ENCODE measurements at regions not wholly inside any gene's neighbourhood (a gene's known extent, or its start where the extent isn't known, plus 50 kb on each side); places are given as distances from the start of the nearest gene placed in this dataset.
"Not testable (repeated sequence)": the region's sequence is repeated elsewhere in the genome, so short reads cannot be mapped to it uniquely, and the experiment has no call there.

DNA sequence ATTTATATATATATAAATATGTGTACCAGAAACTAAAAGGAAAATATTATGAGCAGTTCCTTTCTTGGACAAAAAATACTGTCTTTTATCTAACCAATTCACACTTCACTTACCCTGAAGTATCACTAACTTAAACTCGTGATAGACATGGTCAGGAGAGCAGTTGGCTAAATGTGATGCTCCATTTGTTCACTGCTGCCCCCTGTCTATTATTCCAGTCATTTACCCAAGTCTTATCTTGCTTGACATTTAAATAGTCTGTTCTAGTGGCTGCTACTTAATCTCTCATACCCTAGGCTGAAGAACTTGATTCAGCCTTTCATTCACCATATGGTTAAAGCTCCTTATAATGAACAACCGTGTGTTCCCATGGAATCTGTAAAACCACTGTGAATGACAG, 789.6 kb upstream of the EYS start:
- no peak for ATAC-seq (ENCODE audit: low FRiP score)
- no peak for TF ChIP-seq CTCF (IDR thresholded peaks at IDR 0.05)
- no peak for DNase-seq (ENCODE audit: low spot score)

DNA sequence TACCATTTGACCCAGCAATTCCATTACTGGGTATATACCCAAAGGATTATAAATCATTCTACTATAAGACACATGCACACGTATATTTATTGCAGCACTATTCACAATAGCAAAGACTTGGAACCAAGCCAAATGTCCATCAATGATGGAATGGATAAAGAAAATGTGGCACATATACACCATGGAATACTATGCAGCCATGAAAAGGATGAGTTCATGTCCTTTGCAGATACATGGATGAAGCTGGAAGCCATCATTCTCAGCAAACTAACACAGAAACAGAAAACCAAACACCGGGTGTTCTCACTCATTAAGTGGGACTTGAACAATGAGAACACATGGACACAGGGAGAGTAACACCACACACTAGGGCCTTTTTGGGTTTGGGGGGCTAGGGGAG, 787.6 kb upstream of the EYS start:
- not testable (repeated sequence) for DNase-seq (ENCODE audit: low spot score)

GRCh38 chr6:66489269-66489987, 782.4 kb upstream of the EYS start:
- no peak for DNase-seq (ENCODE audit: low spot score)
- TF ChIP-seq CTCF (IDR thresholded peaks at IDR 0.05): no peak
- ATAC-seq (ENCODE audit: low FRiP score): no peak

More for the DNA sequence above, 787.6 kb upstream of the EYS start:
- ATAC-seq (ENCODE audit: low FRiP score): not testable (repeated sequence)

GRCh38 chr6:66481216-66481615, 774.2 kb upstream of the EYS start:
- no peak for TF ChIP-seq CTCF (IDR thresholded peaks at IDR 0.05)
- no peak for ATAC-seq (ENCODE audit: low FRiP score)
- DNase-seq (ENCODE audit: low spot score): no peak

DNA sequence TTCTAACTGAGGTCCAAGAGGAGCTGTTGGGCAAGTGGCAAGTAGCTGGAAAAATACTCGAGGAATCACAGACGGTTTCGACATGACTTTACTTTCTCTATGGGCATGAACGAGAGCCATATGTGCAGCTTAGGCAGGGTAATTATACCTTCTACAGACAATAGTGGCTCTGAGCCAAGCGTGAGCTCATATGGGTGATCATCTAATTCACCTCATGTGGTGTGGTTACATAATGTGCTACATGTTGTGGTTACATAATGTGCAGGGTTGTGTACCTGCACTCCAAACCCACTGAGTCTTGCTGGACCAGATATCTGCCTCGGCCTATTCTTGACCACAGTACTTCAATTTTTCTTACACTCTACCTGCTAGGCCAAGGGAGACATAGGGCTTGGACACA, 771.7 kb upstream of the EYS start:
- no peak for TF ChIP-seq CTCF (IDR thresholded peaks at IDR 0.05)
- ATAC-seq (ENCODE audit: low FRiP score): no peak
- DNase-seq (ENCODE audit: low spot score): no peak

DNA sequence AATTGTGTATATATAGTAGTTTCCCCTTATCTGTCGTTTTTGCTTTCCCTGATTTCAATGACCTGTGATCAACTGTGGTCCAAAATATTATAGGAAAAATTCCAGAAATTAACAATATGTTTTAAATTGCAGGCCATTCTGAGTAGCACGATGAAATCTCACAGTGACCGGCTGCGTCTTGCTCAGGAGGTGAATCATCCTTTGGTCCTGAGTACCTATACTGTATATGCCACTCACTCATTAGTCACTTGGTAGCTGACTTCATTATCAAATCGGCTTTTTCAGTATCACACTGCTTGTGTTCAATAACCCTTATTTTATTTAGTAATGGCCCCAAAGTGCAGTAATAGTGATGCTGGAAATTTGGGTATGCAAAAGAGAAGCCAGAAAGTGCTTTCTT, 728.3 kb upstream of the EYS start:
- TF ChIP-seq CTCF (IDR thresholded peaks at IDR 0.05): no peak
- ATAC-seq (ENCODE audit: low FRiP score) (no peak), DNase-seq (ENCODE audit: low spot score) (no peak)

- no peak for ATAC-seq (ENCODE audit: low FRiP score)
- DNase-seq (ENCODE audit: low spot score): no peak
- TF ChIP-seq CTCF (IDR thresholded peaks at IDR 0.05): no peak
Observed at GRCh38 chr6:66429210-66429609, 722.2 kb upstream of the EYS start.
